DMS53 treated with DMSO at 0.1 percent for 48 hours (cell line): ENCODE measurements at regions not wholly inside any gene's neighbourhood (a gene's known extent, or its start where the extent isn't known, plus 50 kb on each side); places are given as distances from the start of the nearest gene placed in this dataset.
A peak's percentile ranks its signal among the peaks of the same experiment; 100 is the strongest.
"Not testable (repeated sequence)": the region's sequence is repeated elsewhere in the genome, so short reads cannot be mapped to it uniquely, and the experiment has no call there.

Experiments used
- DNase-seq: peaks from one replicate; lab custom pipeline; 2025; ENCODE audit not compliant: unreplicated experiment; lab: John Stamatoyannopoulos, UW

DNA sequence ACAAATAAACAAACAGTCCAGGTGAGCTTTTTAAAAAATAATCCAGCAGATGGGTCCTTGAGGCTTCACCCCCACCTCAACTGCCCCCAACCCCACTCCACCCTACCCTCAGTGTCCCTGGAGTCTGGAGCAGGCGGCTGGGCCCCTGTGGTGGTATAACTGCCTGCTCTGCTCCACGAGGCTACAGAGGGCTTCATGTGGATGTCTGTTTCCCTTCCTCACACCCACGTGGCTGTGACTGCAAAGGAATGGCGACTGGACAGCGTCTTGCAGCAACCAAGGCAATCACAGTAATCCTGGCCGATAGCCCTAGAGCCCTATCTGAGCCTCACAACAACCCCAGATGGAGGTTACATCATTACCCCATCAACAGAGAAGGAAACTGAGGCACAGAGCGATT is 76.5 kb downstream of the SLC2A10 start:
- DNase-seq, result no peak

DNA sequence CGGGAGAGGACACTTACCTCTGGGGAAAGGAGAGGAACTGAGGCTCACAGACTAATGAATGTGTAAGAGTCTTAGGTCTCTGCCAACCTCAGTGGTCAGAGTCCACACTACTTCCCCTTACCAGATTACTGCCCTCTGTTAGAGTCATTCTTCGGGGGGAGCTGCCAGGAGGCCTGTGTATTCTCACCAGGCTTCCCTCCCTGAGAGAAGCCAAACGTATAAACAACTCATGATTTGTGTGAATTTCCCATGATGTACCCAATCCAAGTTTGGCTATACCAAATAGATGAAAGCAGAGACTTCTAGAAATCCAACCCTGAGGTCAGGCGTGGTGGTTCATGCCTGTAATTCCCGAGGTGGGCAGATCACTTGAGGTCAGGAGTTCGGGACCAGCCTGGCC is 77.1 kb downstream of the SLC2A10 start:
- DNase-seq, result no peak

DNA sequence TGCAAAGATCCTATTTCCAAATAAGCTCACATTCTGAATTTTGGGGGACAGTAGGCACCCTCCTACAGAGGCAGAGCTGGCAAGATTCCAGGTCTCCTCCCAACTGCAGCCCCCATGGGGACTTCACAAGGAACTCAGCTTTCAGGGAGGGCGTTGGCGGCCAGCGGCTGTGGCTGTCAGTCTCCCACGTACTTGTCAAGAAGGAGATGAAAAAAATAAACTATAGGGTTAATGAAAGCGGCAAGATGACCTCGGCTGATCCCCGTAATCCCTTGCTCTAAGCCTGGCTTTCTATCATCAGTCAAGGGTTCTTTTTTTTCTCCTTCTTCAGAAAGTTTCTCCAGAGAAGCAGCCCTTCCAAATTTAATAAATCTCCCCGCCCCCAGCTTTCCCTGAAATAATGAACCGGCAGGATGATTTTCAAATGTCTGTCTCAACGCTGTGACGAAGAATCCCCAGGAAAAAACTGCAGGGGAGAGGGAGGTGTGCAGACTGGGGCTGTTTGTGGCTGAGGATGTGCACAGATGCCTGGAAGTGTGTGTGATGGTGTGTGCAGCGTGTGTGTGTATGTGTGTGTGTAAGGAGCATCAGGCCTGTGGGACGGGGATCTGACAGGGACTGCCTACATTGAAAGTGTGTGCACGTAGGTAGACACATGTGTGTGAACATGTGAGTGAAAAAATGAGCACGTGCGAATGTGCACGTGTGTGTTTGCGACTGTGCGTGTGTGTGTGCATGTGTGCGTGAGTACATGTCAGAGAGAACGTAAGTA is 78.7 kb downstream of the SLC2A10 start:
- no peak for DNase-seq

DNA sequence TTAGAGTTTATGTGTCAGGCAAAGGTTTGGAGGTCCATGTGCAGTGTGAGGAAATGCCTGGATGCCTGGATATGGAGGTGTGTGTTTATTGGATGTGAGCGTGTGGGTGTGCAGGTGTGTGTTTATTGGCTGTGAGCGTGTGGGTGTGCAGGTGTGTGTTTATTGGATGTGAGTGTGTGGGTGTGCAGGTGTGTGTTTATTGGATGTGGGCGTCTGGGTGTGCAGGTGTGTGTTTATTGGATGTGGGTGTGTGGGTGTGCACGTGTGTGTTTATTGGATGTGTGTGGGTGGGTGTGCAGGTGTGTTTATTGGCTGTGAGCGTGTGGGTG is 79.3 kb downstream of the SLC2A10 start:
- DNase-seq, result not testable (repeated sequence)

DNA sequence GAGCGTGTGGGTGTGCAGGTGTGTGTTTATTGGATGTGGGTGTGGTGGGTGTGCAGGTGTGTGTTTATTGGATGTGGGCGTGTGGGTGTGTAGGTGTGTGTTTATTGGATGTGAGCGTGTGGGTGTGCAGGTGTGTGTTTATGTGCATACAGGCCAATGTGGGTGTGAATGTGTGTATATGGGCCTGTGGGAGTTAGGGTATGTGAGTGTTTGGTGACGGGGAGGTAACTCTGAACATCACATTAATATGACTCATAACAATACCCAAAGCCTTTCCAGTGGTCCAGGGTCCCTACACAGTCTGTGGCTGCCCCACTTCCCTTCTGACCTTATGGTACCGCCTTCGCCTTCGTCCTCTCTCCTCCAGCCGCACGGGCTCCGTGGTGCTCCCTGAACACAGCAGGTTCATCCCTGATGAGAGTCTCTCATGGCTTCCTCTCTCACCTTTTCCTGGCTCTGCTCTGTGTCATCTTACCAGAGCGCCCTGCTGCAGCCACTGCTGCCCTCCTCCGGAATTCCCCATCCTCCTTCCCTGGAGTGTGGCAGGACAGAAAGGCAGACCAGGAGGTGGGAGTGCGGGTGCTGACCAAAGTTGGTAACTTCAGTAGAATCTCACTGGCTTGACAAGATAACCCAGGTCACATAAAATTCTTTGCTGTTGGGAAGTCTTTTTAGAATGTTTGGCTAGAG is 80.0 kb downstream of the SLC2A10 start:
- no peak for DNase-seq

DNA sequence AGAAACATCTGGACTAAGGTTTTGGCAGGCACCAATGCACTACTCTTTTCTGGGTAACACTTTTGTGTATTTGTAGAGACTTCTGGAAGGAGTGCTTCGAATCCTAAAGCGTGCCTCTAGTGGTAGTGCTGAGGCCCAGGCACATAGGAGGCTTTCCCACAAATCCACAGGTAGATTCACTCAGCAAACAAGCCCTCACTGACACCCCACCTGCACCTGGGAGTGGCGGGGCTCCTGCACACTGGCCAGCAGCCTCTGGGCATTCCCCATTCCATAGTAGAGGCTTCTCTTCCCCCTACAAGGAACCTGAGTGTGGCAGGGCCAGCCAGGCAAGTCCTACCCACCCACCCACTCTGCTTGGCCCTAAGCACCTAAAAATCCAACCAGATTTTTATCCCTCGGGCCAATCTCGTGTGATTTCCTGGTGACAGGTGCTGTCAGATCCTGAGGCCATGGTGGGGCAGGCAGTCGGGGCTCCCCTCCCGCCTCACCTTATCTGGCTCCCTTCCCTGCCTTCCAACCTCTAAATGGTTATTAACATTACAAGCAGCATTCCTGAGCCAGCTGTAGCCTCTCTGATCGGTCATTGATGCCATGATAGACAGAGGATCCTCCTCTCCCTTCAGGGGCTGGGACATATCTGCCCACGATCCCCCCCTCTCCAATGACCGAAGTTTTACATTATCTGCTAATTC is 82.4 kb downstream of the SLC2A10 start:
- no peak for DNase-seq

DNA sequence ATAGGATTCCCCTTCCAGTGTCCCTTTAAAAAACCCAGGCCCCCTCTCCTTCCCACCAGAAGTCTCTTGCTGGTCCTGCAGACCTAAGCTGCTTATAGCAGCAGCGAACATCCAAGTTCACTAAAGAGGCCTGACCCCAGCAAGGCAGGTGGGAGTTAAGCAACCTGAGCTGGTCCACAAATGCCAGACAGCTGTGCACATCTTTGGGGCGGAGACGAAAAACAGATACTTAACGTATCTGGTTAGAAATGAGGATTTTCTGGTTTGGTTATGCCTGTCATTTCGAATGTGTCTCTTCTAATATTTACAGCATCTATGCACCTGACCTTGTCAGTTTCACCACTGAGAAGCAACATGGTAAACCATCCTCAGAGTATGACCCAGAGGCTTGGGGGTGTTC is 87.8 kb downstream of the SLC2A10 start:
- no peak for DNase-seq

DNA sequence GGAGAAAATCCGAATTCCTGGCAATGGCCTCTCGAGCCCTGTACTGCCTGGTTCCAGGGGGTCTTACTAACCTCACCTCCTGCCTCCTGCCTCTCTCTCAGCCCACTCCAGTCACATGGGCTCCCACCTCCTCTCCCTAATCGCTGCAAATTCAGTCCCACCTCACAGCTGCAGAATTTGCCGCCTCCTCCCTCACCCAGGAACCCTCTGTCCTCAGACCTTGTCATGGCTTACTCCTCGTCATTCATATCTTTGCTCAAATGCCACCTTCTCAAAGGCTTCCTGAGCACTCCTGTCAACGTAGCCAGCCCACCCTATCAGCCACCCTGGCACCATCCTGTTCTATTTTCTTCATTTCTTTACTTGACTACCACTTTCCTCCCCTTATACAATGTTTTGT is 89.0 kb downstream of the SLC2A10 start:
- no peak for DNase-seq

DNA sequence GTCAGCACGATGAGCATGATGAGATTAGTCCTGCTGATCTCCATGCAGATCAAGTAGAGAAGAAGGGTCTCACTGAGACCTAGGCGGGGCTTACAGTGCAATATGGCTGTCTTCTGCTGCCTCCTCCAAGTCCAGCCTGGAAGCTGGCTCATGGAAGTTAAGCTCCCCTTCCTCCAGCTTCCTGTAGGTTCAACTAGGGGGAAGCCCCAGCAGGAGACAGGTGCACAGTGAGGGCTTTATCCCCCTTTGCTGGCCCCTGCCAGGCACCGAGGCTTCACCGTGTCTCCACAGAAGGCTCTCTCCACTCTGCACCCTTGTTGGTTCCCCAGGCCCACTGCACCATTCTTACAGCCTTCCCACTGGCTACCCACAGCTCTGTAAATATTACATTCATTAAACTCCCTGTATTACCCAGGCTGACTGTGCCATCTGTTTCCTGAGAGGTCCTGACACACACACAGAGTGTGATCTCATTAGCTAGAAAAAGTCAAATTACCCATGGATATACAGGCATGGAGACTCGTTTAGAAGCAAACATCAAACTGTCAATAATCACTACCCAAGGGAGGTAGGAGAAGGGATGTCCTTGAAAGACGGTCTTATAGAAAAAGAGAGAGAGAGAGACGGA is 90.4 kb downstream of the SLC2A10 start:
- DNase-seq, result no peak

DNA sequence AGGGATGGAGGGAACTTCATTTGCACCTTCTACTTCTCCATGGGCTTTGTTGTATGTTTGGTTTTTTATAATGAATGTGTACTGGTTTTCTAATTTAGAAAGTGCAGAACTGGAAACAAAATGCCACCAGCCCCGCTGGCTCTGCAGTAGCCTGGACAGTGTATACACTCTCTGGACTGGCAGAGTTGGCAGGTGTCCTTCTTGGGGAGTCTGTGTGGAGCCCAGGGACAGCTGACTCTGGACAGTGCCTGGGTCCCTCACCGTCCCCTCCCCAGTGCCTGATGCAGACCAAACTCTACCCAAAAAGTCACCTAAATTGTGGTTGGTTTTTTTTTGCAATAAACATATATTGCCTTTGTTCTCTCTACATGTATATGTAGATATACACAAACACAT is 91.0 kb downstream of the SLC2A10 start:
- DNase-seq, result no peak

DNA sequence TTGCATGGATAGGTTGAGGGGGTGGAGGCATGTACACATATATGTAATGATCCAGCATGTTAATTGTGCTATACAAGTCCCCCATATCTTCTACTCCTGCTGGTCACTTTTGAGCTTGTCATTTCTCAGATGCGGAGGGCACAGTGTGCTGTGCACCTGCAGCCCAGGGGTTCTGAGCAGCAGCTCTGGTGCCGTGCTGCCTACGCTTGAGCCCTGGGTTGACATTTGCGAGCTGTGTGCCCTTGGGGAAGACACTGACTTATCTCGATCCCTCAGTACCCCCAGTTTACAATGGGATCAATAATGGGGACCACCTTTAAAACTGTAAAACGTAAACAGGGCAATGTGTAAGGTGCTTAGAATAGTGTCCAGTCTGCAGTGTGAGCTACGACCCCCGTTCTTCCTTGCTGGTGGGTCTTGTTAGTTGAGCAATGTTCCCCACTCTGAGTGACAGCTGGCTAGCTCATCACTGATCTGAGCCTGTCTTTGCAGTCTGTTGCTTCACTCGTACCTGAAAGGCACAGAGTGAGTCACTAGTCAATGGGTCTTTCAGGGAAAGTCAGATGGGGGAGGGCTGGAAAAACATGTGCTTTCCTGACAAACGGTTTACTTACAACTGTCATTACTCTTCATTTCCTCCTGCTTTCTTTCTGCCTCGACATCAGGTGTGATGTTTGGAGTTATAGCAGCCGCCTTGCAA is 91.7 kb downstream of the SLC2A10 start:
- DNase-seq, result no peak

DNA sequence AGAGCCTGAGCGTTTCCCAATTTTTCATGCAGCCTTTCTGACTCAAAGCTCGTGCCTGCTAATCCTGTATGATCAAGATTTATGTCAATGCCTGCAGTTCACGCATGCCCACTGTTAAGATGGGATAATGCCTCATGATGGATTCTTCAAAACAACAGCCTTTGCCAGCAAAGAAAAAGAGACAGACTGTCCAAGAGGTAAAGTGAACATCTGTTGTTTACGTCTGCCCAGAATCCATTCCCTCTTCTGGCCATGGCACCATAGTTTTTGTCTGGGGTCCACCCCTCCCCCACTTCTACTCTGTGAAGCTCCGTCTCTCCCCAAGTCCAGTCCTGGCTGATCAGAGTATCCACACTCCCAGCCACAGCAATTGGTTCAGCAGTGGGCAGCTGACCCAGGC is 91.9 kb upstream of the EYA2 start:
- no peak for DNase-seq

DNA sequence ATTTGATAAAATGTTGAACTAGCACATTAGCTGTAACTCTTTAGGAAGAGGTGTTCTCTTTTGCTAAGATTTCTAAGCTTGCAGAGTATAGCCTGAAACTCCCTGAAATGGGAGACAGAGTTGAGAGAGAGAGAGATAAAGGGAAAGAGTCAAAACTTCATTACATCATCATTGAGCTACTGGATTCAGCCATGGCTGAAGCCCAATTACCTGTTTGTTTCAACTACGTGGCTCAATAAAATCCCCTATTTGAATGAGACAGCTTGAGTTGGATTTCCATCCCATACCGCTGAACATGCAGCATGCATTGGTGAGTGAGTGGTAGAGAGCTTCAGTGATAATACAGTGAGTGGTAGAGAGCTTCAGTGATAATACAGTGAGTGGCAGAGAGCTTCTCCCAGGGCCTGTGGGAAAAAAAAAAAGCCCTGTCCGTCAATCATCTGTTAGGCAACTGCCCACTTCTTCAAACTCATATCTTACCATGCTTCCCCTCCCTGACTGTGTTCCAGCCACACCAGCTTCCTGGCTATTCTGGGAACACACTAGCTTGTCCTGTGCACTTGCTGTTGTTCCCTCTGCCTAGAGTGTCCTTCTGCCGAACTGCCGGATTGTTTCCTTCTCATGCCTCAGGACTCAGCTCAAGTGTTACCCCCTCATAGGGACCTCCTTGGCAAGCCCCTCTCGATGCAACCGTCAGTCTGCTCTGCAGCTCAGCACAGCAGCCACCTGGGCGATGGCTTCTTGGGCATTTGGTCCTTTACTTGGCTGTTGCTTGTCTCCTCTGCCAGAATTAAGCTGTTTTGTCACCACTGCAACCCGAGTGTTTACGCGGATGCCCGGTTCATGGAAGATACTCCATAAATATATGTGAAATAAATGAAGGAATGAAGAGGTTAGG is 91.3 kb upstream of the EYA2 start:
- no peak for DNase-seq

DNA sequence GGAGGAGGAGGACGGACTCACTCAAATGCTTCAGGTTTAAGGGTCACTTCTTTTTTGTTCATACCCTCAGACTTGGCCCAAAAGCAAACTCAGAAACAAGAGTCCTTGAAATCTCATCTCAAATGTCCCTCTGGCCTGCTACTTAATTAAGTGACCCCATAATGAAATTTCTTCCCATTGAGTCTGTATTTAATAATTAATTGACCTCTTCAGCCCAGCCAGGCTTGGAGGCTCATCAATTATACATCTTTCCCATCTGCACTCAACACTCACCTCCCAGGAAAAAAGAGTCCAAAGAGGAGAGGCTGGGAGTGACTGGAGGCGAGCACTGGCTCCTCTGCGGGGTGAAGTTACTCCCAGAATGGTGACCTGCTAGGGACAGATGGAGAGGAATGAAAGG is 90.5 kb upstream of the EYA2 start:
- no peak for DNase-seq

DNA sequence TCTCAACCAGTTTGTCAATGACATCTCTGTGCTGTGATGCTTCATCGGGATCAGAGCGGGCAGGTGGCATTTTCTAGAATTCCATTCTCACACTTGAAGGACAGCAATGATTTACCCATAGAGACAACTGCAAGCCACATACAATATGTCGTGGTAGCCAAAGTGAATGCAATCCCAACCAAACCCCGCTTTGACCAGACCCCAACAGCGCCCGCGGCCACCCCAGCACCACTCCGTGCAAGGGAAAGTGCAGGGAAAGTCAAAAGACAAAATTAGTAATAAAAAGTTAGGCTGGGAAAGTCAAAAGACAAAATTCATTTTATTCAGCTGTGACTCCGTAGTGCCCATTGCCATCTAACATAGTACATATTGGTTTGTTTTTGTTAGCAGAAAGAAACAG is 88.8 kb upstream of the EYA2 start:
- DNase-seq, result no peak

DNA sequence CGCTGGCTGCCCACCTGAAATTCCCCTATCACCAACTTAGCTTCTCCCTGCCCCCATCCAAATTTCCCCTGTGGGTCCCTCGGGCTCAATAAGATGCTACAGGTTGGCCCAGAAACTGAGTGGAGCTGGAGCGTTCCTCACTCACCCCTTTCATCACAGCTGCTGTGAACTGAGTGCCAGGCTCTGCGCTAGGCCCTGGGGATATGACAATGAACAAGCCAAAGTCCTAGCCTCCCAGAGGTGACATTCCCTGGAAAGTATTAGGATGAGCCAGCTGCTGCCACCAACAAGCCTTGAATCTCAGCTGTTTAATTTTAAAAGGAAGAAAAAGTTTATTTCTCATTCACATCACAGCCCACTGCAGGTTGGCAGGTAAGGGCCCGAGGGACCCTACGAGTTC is 86.6 kb upstream of the EYA2 start:
- no peak for DNase-seq

DNA sequence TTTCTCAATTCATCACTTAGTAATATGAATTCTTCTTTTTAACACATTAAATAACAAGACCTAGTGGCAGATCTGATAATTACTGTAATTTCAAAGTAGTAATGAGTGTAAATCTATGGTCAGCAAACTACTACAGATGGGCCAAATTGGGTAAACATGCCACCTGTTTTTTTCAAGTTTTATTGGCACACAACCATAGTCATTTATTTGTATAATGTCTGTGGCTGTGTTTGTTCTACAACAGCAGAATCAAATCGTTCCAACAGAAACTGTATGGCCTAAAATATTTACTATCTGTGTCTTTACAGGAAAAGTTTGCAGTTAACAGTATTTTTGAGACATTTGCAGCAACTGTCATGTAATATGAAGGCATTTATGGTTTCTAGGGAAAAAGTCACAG is 86.1 kb upstream of the EYA2 start:
- DNase-seq, result peak; percentile 31

DNA sequence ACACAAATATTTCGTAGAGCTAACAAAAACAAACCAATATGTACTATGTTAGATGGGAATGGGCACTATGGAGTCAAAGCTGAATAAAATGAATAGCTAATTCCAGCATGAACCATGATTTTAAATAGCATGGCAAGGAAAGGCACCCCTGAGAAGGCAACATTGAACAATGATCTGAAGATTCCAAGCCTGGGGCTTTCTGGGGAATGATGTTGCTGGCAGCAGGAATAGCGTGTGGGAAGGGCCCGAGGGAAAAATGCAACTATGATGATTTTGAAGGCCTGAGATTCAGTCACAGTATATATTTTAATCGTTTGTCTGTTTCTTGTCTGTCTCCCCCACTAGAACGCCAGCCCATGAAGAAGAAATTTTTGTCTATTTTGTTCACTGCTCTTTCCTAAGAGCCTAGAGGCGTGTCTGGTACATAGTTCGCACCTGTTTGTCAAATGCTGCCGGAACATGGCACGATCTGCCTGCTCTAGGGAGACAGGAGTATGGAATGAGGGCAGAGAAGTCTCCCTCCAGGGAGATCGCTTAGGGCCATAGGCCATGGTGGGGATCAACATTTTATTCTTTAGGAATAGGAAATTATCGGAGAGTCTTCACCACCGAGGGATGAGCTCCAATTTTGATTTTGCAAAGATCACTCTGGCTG is 84.8 kb upstream of the EYA2 start:
- DNase-seq, result no peak

DNA sequence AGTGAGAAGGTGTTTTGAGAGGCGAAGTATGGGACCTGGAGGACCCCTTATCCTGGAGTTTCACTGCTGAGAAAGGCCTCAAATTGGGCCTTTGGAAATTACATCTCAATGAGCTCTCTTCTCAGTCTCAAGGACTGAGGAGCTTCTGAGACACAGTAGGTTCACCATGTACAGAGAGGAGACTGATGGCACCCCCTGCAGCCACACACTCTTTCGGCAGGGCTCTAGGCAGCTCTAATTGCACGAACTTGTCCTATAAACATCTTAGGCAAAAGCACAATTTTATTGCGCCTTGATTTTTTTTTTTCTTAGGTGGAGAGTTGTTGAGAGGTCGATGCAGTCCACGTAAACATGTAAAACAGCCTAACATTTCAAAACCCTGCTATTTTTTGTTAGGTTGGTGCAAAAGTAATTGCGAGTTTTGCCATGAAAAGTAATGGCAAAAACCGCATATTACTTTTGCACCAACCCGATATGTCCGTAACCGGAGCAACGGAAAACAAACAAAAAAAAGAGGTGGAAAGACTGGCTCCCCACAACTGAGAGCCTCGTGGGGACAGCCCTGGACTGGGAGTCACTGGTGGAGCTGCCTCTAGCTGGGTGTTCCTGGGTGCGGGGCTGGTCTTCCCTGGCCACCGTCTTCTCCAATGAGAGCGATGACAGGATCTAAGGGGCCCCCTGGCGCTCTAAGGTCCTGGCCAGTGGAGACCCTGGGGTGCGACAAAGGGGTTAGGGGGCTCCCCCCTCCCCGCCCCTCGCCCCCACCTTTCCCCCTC is 84.0 kb upstream of the EYA2 start:
- no peak for DNase-seq
